GM12891 (cell line): ENCODE measurements at regions not wholly inside any gene's neighbourhood (a gene's known extent, or its start where the extent isn't known, plus 50 kb on each side); places are given as distances from the start of the nearest gene placed in this dataset.

ENCODE experiments used
- POLR2A ChIP-seq: IDR thresholded peaks from 2 replicates; pipeline ENCODE4 v1.6.1; 2011; ENCODE audit warnings: low read depth, low read length, control low read depth
- POLR2AphosphoS5 ChIP-seq: IDR thresholded peaks from 2 replicates; pipeline ENCODE4 v1.6.1; 2011; ENCODE audit warnings: low read depth, low read length, control low read depth
- POU2F2 ChIP-seq: IDR thresholded peaks from 2 replicates; pipeline ENCODE4 v1.6.1; 2011; ENCODE audit warnings: low read depth, mild to moderate bottlenecking, control low read depth, low read length, moderate library complexity
- TAF1 ChIP-seq: IDR thresholded peaks from 2 replicates; pipeline ENCODE4 v1.6.1; 2011; ENCODE audit warnings: low read depth, low read length, control low read depth

DNA sequence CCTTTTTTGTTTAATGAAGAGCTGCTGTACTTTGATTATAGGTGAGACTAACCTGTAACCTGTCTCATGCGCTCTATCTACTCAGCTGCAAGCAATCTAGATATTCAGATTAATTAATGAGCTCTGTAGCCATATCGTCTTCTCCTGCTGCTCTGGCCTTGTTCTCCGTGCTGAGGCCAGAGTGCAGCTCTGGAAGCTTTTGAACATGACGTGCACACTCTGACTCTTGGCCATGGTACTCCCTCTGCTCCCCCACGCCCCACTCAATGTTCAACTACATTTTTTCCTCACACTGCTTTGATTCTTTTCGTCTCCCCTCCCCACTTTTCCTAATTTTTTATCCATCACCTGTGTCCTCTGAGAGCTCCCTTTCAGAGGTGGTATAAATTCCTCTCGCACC lies 751.8 kb downstream of the FGF9 start:
- no peak for TF ChIP-seq POU2F2
- TF ChIP-seq POLR2A = no peak
- no peak for TF ChIP-seq POLR2AphosphoS5
- no peak for TF ChIP-seq TAF1
